ENCODE measurements at regions not wholly inside any gene's neighbourhood (a gene's known extent, or its start where the extent isn't known, plus 50 kb on each side); places are given as distances from the start of the nearest gene placed in this dataset.

GRCh38 chr7:93757426-93757825 lies 133.1 kb downstream of the TFPI2 start:
- in situ Hi-C loops (cut with MboI; ENCODE audit: low sequenced_read_pairs, unreplicated experiment), result no loop called here
- no peak for DNase-seq (ENCODE audit: low spot score)

GRCh38 chr7:93756890-93757289 lies 133.7 kb downstream of the TFPI2 start:
- DNase-seq (ENCODE audit: low spot score), result no peak
- in situ Hi-C loops (cut with MboI; ENCODE audit: low sequenced_read_pairs, unreplicated experiment), result no loop called here
- TF ChIP-seq CTCF (IDR thresholded peaks at IDR 0.05; ENCODE audit: borderline replicate concordance, control extremely low read depth, extremely low read depth, insufficient read depth, missing control alignments), result no peak

More at GRCh38 chr7:93757426-93757825, 133.1 kb downstream of the TFPI2 start:
- TF ChIP-seq CTCF (IDR thresholded peaks at IDR 0.05; ENCODE audit: borderline replicate concordance, control extremely low read depth, extremely low read depth, insufficient read depth, missing control alignments), result no peak

- in situ Hi-C loops (cut with MboI; ENCODE audit: low sequenced_read_pairs, unreplicated experiment), result no loop called here
- no peak for DNase-seq (ENCODE audit: low spot score)
- no peak for TF ChIP-seq CTCF (IDR thresholded peaks at IDR 0.05; ENCODE audit: borderline replicate concordance, control extremely low read depth, extremely low read depth, insufficient read depth, missing control alignments)
Observed at GRCh38 chr7:93751421-93751820, 139.1 kb downstream of the TFPI2 start.

- in situ Hi-C loops (cut with MboI; ENCODE audit: low sequenced_read_pairs, unreplicated experiment), result no loop called here
- no peak for DNase-seq (ENCODE audit: low spot score)
- no peak for TF ChIP-seq CTCF (IDR thresholded peaks at IDR 0.05; ENCODE audit: borderline replicate concordance, control extremely low read depth, extremely low read depth, insufficient read depth, missing control alignments)
Observed at GRCh38 chr7:93750986-93751385, 139.6 kb downstream of the TFPI2 start.

GRCh38 chr7:93747019-93747418 lies 143.5 kb downstream of the TFPI2 start:
- no peak for DNase-seq (ENCODE audit: low spot score)
- no peak for TF ChIP-seq CTCF (IDR thresholded peaks at IDR 0.05; ENCODE audit: borderline replicate concordance, control extremely low read depth, extremely low read depth, insufficient read depth, missing control alignments)
- in situ Hi-C loops (cut with MboI; ENCODE audit: low sequenced_read_pairs, unreplicated experiment), result no loop called here

GRCh38 chr7:93739424-93739823 lies 151.1 kb downstream of the TFPI2 start:
- in situ Hi-C loops (cut with MboI; ENCODE audit: low sequenced_read_pairs, unreplicated experiment), result no loop called here
- no peak for TF ChIP-seq CTCF (IDR thresholded peaks at IDR 0.05; ENCODE audit: borderline replicate concordance, control extremely low read depth, extremely low read depth, insufficient read depth, missing control alignments)
- DNase-seq (ENCODE audit: low spot score), result no peak

GRCh38 chr7:93737953-93738352 lies 152.6 kb downstream of the TFPI2 start:
- in situ Hi-C loops (cut with MboI; ENCODE audit: low sequenced_read_pairs, unreplicated experiment), result no loop called here
- TF ChIP-seq CTCF (IDR thresholded peaks at IDR 0.05; ENCODE audit: borderline replicate concordance, control extremely low read depth, extremely low read depth, insufficient read depth, missing control alignments), result no peak
- DNase-seq (ENCODE audit: low spot score), result no peak

All from GM13976 (cell line).